ENCODE measurements at regions not wholly inside any gene's neighbourhood (a gene's known extent, or its start where the extent isn't known, plus 50 kb on each side); places are given as distances from the start of the nearest gene placed in this dataset.

DNA sequence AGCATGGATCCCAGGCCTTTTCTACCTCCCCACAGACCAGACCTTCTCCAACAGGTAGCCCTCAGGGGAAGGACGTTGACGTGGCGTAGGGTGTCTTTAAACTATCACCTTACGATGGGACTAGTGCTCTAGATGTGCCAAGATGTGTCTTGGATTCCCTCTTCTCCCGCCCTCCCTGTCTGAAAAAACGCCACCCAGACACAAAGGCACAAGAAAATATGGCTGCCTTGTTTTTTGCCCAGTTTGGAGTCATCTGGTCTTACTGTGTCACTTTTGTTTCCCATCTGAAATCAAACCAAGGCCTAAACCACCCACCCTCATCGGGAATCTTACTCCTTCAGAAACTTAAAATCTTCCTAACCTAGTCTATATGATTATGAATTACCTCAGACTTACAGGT lies 235.4 kb downstream of the OR13H1 start:
- no peak for DNase-seq (ENCODE audit: low read depth)

- no peak for DNase-seq (ENCODE audit: low read depth)
These were observed 235.9 kb downstream of the OR13H1 start for GRCh38 chrX:131779741-131780140.

DNA sequence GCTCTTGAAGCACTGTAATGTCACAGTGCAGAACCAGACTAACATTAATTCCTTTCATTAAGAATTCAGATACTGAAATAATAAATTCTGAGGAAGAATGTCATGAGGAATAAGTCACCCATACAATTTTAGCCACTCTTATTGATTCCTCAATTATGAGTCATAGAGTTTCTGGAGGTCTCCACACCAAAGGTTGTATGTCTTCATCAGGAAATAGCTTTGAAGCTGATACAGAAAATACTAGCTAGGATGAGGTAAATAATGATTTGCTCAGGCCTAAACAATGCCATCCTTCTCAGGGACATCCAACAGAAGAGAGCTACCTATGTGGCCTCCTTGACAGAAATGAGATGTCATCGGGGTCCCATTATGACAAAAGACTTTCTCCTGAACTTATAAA lies 238.8 kb downstream of the OR13H1 start:
- DNase-seq (ENCODE audit: low read depth): no peak

DNA sequence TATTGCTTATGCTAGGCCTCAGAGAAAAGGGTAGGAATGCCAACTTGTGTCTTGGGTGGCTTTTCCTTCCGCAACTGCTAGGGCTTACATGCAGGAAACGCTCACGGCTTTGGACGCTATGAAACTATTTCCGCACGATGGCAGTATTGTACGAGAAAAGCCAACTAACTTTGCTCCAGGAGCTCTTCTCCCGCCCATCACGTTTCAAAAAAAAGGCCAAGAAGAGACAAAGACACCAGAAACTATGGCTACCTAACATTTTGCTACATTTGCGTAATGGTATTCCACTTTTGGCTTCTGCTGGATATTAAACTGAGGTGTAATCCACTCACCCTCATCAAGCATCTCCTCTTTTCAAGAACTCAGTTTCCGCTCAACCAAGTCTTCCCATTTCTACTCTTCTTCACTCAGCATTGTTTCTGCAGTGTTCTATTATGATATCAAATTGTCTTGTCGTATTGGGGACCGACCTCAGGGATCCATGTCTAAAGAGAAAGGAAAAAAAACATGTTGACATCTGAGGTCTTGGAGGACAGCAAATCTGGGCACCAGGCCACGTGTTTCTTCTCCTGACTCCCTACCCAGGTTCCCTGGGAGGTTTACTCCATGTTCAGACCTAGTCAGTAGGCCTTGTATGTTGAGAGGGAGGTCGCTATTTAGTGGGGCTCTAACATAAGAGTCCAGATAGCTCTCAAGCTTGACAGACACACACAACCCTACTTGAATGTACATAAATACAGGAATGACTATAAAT lies 239.4 kb upstream of the STK26 start:
- DNase-seq (ENCODE audit: low read depth): no peak

GRCh38 chrX:131789664-131790063 lies 233.4 kb upstream of the STK26 start:
- DNase-seq (ENCODE audit: low read depth): no peak

- DNase-seq (ENCODE audit: low read depth): no peak
These were observed 231.3 kb upstream of the STK26 start for GRCh38 chrX:131791608-131792355.

- DNase-seq (ENCODE audit: low read depth): no peak
These were observed 230.7 kb upstream of the STK26 start for GRCh38 chrX:131792356-131792749.

DNA sequence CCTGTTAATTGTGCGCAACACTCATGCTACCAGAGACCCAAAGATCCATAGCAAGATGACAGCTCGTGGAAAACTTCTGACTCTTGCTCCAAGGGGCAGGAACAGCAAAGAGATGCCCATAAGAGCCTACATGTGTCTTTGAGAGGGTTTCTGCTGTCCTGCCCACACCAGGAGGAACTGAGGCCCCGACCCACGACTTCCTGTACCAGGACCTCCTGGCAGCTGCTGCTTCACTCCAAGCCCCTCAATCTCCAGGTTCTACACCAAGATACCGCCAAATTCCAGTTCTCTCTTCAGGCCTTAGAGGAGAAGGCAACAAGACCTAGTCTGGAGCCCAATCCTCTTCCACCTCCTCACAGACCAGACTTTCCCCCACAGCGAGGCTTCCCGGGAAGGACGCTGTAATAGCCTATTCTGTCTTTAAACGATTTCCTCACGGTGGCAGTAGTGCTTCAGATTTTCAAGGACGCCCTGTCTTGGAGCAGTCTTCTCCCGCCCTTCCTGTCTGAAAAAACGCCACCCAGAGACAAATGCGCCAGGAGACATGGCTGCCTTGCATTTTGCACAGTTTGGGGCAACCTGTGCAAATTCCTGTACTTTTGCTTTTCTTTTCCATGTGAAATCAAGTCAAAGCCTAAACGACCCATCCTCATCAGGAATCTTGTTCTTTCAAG lies 230.2 kb upstream of the STK26 start:
- DNase-seq (ENCODE audit: low read depth): no peak

DNA sequence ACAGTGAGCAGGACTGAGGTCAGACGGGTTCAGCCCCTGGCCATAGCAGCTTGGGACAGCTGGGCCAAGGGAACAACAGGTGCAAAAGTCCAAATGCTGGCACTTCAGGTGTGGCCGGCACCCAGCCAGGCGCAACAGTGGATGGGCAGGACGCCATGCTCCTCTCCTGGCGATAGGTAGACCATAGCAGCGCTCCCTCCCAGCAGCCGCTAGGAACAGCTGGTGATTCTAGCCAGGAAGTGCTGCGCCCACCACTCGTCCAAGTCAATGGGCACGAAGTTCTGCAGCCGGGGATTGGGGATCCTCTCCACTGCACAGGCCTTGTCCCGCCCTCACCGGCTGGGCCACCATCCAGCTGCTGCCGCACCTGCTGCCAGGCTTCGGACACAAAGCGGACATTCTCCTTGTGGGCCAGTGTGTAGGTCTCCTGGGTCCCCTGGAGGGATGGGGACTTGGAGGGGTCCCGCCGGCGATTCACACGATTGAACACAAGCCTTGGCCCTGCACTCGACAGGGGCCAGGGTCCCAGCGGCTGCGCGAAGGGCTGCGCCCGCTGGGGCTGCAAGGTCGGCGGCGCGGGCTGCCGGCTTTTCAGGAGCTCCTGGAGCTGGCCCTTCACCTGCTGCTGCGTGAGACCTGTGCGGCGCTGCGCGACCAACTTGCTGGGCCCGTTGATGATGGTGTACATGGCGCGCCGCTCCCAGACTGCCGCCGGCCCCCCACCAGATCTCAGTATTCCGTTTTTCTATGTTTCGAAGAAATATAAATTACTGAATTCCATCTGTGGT lies 227.5 kb upstream of the STK26 start:
- no peak for DNase-seq (ENCODE audit: low read depth)

- no peak for DNase-seq (ENCODE audit: low read depth)
These were observed 222.0 kb upstream of the STK26 start for GRCh38 chrX:131801066-131801465.

- no peak for DNase-seq (ENCODE audit: low read depth)
These were observed 221.2 kb upstream of the STK26 start for GRCh38 chrX:131801911-131802310.

DNA sequence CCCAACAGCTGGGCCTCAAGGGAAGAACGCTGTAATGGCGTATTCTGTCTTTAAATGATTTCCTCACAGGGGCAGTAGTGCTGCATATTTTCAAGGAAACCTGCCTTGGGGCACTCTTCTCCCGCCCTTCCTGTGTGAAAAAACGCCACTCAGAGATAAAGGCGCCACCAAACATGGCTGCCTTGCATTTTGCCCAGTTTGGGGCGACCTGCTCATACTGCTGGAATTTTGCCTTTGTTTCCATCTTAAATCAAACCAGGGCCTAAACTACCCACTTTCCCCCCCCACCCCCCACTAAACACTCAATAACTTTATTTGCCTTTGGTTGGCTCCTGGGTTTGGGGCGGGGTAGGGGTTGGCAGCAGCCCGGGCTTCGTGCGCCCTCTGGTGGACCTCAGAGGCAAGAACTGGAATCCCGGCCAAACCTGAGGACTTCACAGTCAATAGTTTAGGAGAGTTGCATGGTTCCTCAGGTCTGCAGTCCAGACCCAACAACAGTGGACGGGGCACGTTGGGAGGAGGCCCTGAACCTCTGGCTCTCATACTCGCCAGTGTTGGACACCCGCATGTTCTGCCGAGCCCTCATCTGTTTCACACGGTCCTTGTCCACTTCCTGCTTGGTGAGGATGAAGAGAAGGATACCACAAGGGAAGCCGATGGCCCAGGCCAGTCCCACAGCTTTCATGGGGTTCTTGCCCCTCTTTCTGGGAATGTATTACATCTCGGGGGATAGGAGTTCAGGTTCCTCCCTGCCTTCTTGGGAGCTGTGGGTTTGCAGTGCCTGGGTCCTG lies 220.1 kb upstream of the STK26 start:
- no peak for DNase-seq (ENCODE audit: low read depth)

DNA sequence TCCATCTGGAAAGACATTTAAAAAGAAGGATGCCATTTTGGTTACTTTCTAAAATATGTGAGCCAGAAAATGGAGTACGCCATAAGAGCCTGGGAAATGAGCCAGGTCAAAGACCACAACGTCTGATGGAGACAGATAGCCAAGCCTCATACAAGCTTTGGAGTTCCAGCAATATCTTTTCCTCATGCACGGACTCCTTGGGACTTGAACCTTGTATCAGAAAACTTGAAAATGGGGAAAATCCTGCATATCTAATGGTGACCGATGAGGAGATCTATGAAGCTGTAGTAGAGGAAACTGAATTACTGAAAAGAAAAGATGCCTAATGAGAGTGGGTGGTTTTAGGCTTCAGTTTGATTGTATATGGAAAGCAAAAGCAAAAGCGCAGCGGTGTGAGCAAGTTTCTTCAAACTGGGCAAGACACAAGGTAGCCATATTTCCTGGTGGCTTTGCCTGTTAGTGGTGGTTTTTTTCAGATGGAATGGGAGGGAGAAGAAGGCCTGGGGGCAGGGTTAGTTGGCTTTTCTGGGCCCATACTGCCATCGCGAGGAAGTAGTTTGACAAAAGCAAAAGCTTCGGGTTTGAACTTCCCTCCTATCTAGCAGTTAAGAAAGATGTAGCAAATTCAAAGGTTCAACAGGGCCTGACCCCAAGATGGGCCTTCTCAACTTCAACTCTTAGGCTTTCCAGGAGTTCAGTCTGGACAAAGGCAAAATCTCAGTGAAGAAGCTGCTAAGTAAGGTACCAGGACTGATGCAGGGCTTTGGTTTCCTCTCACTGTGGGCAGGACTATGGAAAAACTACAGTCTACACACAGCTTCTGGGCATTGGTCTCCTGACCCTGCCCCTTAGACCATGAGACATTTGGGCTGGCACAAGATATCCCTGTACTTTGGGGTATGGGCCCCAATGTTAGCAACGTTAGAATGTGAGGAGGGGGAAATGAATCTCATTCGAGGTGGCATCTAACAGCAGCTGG lies 210.0 kb upstream of the STK26 start:
- peak; percentile 53 for DNase-seq (ENCODE audit: low read depth)

- DNase-seq (ENCODE audit: low read depth): peak; percentile 46
These were observed 206.5 kb upstream of the STK26 start for GRCh38 chrX:131816551-131817136.

GRCh38 chrX:131818297-131818936 lies 204.7 kb upstream of the STK26 start:
- DNase-seq (ENCODE audit: low read depth): no peak

DNA sequence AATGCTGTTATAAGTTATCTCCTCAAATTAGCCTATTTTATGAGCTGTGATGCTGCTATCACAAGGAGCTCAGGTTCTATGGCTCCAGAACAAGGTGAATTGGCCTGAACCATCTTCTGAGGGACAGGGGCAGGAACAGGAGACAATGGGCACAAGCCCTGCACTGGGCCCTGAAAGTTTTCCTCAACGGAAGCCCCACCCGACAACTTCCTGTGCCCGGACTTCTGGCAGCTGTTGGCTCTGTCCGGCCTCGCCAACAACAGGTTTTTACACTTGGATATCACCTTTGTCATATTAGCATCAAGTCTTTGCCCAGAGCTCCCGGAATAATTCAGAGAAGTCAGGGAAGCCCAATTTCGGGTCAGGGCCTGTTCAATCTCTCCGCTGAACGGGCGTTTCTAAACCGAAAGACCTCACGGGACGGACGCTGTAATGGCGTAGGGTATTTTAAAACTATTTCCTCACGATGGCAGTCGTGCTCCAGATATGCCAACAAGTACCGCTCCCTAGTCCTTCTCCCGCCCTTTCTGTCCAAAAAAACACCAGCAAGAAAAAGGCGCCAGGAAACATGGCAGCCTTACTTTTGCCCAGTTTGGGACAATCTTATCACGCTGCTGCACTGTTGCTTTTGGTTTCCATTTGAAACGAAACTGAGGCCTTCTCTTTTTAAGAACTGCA lies 201.0 kb upstream of the STK26 start:
- DNase-seq (ENCODE audit: low read depth): no peak

GRCh38 chrX:131826572-131826971 lies 196.5 kb upstream of the STK26 start:
- DNase-seq (ENCODE audit: low read depth): no peak

GRCh38 chrX:131827935-131828334 lies 195.2 kb upstream of the STK26 start:
- no peak for DNase-seq (ENCODE audit: low read depth)

- DNase-seq (ENCODE audit: low read depth): no peak
These were observed 194.6 kb upstream of the STK26 start for GRCh38 chrX:131828482-131828881.
